Activated T-cell treated with anti-CD3 and anti-CD28 coated beads for 24 hours (primary cell): ENCODE measurements at regions not wholly inside any gene's neighbourhood (a gene's known extent, or its start where the extent isn't known, plus 50 kb on each side); places are given as distances from the start of the nearest gene placed in this dataset.
"Not testable (repeated sequence)": the region's sequence is repeated elsewhere in the genome, so short reads cannot be mapped to it uniquely, and the experiment has no call there.

Experiments used
- DNase-seq: peaks from one replicate; pipeline ENCODE4 v3.0.0-alpha.2; 2020; ENCODE audit warnings: low read depth

GRCh38 chr5:154653418-154653763, 101.8 kb upstream of the LARP1 start:
- no peak for DNase-seq

- no peak for DNase-seq
These were observed 102.3 kb upstream of the LARP1 start for GRCh38 chr5:154652746-154653417.

DNA sequence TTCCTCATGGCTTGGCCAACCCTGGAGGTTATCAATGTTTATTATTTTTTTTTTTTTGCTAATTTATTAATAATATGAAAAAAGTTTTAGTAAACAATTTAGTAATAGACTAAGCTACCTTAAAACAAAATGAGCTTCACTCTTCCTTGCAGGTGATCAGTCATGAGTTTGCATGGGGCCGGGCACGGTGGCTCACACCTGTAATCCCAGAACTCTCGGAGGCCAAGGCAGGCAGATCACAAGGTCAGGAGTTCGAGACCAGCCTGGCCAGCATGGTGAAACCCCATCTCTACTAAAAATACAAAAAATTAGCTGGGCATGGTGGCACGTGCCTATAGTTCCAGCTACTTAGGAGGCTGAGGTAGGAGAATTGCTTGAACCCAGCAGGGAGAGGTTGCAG, 103.4 kb upstream of the LARP1 start:
- not testable (repeated sequence) for DNase-seq

GRCh38 chr5:154648706-154649105, 106.5 kb upstream of the LARP1 start:
- no peak for DNase-seq

DNA sequence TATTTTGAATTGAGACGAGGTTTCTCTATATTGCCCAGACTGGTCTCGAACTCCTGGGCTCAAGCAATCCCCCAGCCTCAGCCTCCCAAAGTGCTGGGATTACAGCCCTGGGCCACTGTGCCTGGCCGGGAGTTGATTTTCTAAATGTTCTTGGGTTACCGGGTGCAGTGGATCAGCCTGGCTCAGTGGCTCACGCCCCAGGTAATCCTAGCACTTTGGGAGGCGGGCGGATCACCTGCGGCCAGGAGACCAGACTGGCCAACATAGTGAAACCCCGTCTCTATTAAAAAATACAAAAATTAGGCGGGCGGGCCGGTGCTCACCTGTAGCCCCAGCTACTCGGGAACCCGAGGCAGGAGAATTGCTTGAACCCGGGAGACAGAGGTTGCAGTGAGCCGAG, 106.9 kb upstream of the LARP1 start:
- no peak for DNase-seq

- DNase-seq = no peak
These were observed 107.4 kb upstream of the LARP1 start for GRCh38 chr5:154647761-154648145.

- DNase-seq = peak; percentile 4
These were observed 107.9 kb upstream of the LARP1 start for GRCh38 chr5:154647114-154647760.

- no peak for DNase-seq
These were observed 108.4 kb upstream of the LARP1 start for GRCh38 chr5:154646745-154647113.

- no peak for DNase-seq
These were observed 110.3 kb upstream of the LARP1 start for GRCh38 chr5:154644745-154645411.

DNA sequence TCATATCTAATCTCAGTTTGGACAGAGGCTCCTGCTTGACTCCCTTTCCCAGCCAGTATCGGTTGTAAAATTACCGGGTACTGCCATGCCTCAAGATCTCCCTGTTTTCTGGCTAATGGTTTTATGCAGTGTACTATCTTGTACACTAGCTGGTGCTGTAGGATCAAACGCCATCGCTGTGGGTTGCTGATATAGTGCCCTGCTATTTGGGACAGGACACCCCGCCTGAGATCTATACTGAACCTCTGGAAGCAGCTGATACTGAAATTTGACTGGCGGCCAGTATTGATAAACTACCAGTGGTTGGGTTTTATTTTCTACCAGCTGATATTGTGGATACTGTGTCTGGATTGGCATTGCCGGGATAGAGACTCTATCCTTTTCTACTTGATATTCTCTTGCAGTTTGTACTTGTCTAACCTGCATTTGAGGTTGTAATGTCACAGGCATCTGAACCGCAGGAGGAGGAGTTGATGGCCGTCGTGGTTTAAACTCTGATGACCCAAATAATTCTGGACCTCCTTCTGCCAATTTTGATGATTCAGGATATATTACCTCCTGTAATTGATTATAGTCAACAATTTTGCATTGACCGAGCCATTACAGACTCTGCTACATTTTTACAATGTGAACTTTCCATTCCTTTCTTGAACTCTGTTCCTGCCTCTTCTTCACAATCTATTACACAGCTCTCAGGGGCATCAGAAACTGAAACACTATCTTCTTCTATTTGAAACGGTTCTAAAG, 112.5 kb upstream of the LARP1 start:
- no peak for DNase-seq

GRCh38 chr5:154640213-154640831, 114.9 kb upstream of the LARP1 start:
- DNase-seq = not testable (repeated sequence)

DNA sequence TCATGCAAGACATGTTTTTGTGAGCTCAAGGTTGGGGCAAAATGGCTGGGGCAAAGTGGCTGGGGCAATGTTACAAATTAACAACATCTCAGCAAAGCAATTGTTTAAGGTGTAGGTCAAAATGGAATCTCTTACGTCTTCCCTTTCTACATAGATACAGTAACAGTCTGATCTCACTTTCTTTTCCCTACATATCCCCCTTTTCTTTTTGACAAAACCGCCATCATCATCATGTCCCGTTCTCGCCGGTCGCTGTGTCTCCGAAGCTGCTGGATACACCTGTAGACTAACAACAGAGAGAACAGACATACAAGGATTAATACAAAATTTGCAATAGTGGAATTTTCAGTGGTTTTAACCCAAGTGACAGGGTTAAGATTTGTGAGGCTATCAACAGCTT, 118.4 kb upstream of the LARP1 start:
- DNase-seq = not testable (repeated sequence)

DNA sequence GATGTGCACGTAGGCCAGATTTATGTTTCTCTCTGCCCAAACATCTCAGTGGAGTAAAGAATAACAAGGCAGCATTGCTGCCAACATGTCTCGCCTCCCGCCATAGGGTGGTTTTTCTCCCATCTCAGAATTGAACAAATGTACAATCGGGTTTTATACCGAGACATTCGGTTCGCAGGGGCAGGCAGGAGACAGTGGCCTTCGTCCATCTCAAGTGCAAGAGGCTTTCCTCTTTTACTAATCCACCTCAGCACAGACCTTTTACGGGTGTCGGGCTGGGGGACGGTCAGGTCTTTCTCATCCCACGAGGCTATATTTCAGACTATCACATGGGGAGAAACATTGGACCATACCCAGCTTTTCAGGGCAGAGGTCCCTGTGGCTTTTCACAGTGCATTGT, 118.9 kb upstream of the LARP1 start:
- DNase-seq = not testable (repeated sequence)

GRCh38 chr5:154633744-154634143, 121.4 kb upstream of the LARP1 start:
- DNase-seq = not testable (repeated sequence)

- no peak for DNase-seq
These were observed 124.0 kb upstream of the LARP1 start for GRCh38 chr5:154631141-154631540.

GRCh38 chr5:154630410-154630809, 124.8 kb upstream of the LARP1 start:
- DNase-seq = no peak

DNA sequence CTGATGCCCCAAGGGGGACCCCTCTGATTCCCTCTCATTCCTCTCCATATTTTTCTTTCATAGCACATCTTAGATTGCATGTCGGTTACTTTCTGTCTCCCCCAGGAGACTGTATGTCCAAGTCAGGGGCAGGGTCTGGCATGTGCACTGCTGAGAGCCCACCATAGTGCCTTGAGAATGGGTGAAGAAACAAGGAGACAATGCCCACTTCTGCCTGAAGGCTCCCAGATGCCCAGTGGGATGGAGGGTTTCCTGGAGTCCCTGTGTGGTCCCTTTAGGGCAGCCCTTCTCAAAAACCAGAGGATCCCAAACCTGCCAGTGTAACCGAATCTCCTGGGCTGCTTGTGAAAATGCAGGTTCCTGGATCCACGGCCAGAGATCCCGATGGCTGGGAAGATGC, 126.5 kb upstream of the LARP1 start:
- DNase-seq = no peak

DNA sequence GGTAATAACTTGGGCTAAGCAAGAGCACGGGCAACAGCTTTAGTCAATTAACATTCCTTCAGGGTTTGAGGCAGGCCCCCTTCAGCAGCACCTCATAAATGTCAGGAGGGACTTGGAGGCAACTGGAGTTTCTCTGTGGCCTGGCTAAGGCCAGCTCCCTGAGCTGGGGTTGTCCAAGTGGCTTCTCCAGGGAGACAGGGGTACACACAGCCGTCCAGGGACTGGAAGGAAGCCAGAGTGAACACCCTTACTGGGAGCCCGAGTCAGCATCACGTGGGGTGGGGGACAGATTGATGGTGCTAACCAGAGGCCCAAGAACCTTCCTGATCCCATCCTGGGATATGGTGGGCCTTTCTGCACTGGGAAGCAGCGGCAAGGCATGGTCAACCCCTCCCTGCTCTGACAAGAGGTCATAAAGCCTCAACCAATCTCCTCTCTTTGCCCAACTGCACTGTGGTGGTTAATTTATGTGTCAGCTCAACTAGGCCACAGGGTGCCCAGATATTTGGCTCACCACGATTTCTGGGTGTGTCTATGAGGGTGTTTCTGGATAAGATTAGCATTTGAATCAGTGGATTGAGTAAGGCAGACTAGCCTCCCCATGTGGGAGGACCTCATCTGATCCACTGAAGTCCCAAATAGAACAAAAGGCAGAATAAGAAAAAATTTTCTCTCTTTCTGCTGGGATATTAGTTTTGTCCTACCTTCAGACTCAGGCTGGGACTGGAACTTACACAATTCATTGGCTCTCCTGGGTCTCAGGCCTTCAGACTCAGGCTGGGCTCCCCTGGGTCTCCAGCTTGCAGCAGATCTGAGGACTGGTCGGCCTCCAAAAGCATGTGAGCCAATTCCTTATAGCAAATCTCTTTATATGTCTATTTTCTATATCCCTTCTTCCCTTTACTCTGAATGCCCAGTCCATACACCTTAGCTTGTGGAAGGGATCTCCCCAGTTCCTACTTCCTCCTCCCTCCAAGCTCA, 127.2 kb upstream of the LARP1 start:
- DNase-seq = no peak

- DNase-seq = no peak
These were observed 128.2 kb upstream of the LARP1 start for GRCh38 chr5:154626876-154627557.

GRCh38 chr5:154625031-154625430, 130.1 kb upstream of the LARP1 start:
- no peak for DNase-seq

- DNase-seq = no peak
These were observed 130.8 kb upstream of the LARP1 start for GRCh38 chr5:154624341-154624740.
